IPS-NIHi11 (cell line): ENCODE measurements at regions not wholly inside any gene's neighbourhood (a gene's known extent, or its start where the extent isn't known, plus 50 kb on each side); places are given as distances from the start of the nearest gene placed in this dataset.

Experiments used
- DNase-seq: peaks from one replicate; pipeline ENCODE4 v3.0.0; 2012; ENCODE audit warnings: mixed read lengths, low spot score

GRCh38 chr10:85147346-85148250, 819.2 kb downstream of the CCSER2 start:
- DNase-seq: no peak

GRCh38 chr10:85148693-85149640, 820.6 kb downstream of the CCSER2 start:
- DNase-seq: no peak

GRCh38 chr10:85149766-85150165, 821.4 kb downstream of the CCSER2 start:
- DNase-seq: no peak

GRCh38 chr10:85151506-85151905, 823.1 kb downstream of the CCSER2 start:
- no peak for DNase-seq

GRCh38 chr10:85152496-85152895, 824.1 kb downstream of the CCSER2 start:
- DNase-seq: peak; percentile 66

GRCh38 chr10:85152911-85153310, 824.5 kb downstream of the CCSER2 start:
- DNase-seq: no peak

- DNase-seq: no peak
Observed at GRCh38 chr10:85157206-85157605, 828.8 kb downstream of the CCSER2 start.

- no peak for DNase-seq
Observed at GRCh38 chr10:85168243-85168642, 839.9 kb downstream of the CCSER2 start.

- DNase-seq: no peak
Observed at GRCh38 chr10:85170026-85170425, 841.6 kb downstream of the CCSER2 start.

GRCh38 chr10:85175635-85176034, 847.2 kb downstream of the CCSER2 start:
- DNase-seq: peak; percentile 33

- no peak for DNase-seq
Observed at GRCh38 chr10:85177767-85178166, 849.4 kb downstream of the CCSER2 start.

- no peak for DNase-seq
Observed at GRCh38 chr10:85187047-85187446, 858.7 kb downstream of the CCSER2 start.

- no peak for DNase-seq
Observed at GRCh38 chr10:85188770-85189484, 860.5 kb downstream of the CCSER2 start.

- no peak for DNase-seq
Observed at GRCh38 chr10:85193796-85194195, 865.4 kb downstream of the CCSER2 start.

GRCh38 chr10:85194706-85195105, 866.3 kb downstream of the CCSER2 start:
- no peak for DNase-seq

- DNase-seq: no peak
Observed at GRCh38 chr10:85195596-85195995, 867.2 kb downstream of the CCSER2 start.

- DNase-seq: no peak
Observed at GRCh38 chr10:85204814-85205213, 876.4 kb downstream of the CCSER2 start.

- DNase-seq: no peak
Observed at GRCh38 chr10:85212526-85212925, 884.1 kb downstream of the CCSER2 start.

GRCh38 chr10:85213493-85213892, 885.1 kb downstream of the CCSER2 start:
- DNase-seq: no peak

GRCh38 chr10:85222300-85222699, 893.9 kb downstream of the CCSER2 start:
- DNase-seq: no peak

GRCh38 chr10:85224366-85224940, 896.1 kb downstream of the CCSER2 start:
- no peak for DNase-seq

GRCh38 chr10:85225311-85225710, 896.9 kb downstream of the CCSER2 start:
- DNase-seq: no peak
